HG03439 (cell line): ENCODE measurements at regions not wholly inside any gene's neighbourhood (a gene's known extent, or its start where the extent isn't known, plus 50 kb on each side); places are given as distances from the start of the nearest gene placed in this dataset.
"Not testable (repeated sequence)": the region's sequence is repeated elsewhere in the genome, so short reads cannot be mapped to it uniquely, and the experiment has no call there.

Experiments used
- ATAC-seq: cut with Tn5 transposase; IDR thresholded peaks from one replicate; pipeline ENCODE4 v1.9.1; 2021; ENCODE audit warnings: mild to moderate bottlenecking, moderate library complexity; ENCODE audit not compliant: unreplicated experiment

GRCh38 chr9:108803428-108804065 is 52.2 kb downstream of the ACTL7B start:
- no peak for ATAC-seq

- no peak for ATAC-seq
Measured at GRCh38 chr9:108802967-108803366, 52.8 kb downstream of the ACTL7B start.

- no peak for ATAC-seq
Measured at GRCh38 chr9:108801949-108802348, 53.8 kb downstream of the ACTL7B start.

DNA sequence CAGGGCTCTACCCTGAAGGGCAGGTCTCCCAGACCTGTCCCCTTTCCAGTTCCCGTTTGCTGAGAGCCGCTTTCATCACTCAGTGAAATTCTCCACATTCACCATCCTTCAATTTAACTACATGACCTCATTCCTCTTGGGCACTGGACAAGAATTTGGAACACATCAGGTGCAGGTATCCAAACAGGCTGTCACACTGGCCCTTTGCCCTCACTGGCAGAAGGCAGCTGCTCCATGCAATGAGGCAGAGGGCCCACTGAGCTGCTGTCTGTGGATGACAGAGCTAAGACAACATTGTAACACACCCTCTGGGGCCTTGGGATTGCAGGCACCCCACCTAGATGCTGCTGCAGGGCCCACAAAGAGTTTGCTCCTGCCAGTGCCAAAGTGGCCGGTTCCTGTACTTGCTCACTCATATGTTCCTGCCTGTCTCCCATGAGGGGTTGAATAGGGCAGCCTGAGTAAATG is 55.1 kb downstream of the ACTL7B start:
- no peak for ATAC-seq

- ATAC-seq = no peak
Measured at GRCh38 chr9:108793573-108793972, 62.2 kb downstream of the ACTL7B start.

- ATAC-seq = no peak
Measured at GRCh38 chr9:108789742-108790141, 66.0 kb downstream of the ACTL7B start.

DNA sequence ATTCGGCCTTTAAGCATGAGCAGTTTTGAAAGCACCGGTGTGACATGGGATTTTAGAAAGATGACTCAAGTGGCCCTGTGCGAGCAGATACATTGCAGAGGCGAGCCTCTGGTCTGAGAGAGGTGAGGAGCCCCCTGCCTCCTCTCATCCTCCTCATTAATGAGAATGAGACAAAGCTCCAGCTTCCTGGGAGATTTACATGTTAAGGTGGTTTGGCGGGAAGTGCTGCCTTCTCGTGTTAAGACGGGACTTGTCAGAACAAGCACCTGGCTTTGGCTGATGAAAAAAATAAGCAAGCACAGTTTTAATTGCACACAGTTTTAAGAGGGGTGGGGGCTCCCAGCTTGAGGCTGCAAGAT is 68.1 kb downstream of the ACTL7B start:
- no peak for ATAC-seq

DNA sequence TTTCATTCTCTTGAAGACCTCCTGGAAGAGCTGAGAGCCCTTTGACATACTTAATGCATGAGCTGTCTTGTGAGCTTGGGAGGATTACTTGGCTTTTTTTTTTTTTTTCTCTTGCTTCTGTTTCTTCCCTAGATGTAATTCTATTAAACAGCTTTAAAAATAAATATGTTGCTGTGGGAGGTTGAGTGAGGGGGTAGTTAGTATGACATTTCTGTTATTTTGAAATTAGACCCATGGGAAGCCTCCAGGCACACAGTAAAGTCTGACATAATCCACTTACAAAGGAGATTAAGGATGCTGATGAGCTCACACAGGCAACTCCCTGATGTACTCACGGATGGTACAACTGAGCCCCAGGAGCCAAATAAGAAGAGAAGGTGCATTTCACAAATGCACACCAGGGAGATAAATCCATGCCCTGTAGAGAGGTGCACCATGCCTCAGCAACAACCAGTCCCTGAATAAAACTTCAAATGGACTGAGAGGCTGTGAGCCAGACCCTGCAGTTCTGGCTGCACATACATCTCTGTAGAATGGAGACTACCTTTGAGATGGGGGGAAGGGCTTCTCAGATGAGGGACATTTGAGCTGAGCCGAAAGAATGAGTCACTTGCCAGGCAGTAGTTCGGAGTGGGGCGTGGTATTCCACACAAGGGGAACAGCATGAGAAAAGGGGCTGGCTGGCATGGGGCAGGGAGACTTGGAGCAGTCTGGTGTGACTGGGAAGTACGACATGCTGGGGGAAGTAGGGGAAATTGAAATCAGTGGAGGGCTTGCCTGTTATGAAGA is 68.7 kb downstream of the ACTL7B start:
- no peak for ATAC-seq

- ATAC-seq = no peak
Measured at GRCh38 chr9:108786322-108786721, 69.5 kb downstream of the ACTL7B start.

GRCh38 chr9:108784998-108785397 is 70.8 kb downstream of the ACTL7B start:
- ATAC-seq = no peak

GRCh38 chr9:108783731-108784495 is 71.9 kb downstream of the ACTL7B start:
- ATAC-seq = no peak

DNA sequence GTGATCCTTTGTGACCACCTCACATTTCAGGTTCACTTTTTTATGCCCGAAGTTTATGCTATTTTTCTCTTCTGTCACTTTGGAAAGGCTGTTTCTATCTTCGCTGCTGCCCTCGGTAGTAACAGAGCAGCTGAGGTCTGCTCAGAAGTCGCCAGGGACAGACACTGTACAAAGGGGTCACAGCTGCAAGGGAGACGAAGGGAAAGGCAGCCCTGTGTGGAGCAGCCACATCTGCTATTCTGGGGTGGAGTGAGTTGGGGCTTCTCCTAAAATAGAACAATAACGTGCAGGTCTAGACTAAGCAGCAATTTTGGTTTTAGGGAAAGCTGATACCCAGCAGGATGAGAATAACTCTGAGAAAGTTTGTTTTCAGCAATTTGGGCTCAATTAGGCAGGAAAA is 72.5 kb downstream of the ACTL7B start:
- no peak for ATAC-seq

DNA sequence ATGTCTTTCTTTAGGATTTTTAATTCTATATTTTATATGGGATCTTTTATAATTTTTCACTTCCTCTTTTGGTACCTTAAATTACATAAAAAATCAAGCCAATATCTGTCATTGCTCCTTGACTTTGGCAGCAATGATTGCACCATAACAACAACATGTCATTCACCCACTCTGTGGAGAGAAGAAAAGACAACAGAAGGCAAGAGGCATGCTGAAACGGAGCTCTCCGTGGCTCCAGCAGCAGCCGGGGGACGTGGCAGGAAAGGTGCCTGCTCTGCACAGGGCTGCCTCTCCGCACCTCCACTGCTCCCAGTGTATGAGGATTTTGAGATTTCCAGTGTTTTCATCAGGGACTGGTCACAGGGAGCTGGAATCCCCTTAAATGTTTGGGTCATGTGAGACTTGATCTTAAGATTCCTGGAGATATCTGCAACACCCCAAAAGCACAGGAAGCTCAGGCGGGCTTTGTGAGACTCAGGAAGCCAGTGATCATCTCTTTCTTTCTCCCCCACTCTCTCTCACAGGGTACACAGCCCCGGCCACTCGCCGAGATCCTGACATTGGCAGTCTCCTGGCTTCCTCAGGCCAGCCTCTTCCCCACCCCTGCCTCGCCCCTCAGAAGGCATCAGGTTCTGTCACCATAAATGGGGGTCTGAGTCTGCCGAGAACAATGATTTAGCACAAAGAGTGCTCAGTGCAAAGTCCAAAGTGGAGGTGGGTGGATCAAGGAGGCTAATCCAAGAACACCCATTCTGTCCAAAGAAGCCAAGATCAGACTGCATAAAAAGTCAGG is 74.6 kb downstream of the ACTL7B start:
- no peak for ATAC-seq

GRCh38 chr9:108779551-108780325 is 76.0 kb downstream of the ACTL7B start:
- no peak for ATAC-seq

DNA sequence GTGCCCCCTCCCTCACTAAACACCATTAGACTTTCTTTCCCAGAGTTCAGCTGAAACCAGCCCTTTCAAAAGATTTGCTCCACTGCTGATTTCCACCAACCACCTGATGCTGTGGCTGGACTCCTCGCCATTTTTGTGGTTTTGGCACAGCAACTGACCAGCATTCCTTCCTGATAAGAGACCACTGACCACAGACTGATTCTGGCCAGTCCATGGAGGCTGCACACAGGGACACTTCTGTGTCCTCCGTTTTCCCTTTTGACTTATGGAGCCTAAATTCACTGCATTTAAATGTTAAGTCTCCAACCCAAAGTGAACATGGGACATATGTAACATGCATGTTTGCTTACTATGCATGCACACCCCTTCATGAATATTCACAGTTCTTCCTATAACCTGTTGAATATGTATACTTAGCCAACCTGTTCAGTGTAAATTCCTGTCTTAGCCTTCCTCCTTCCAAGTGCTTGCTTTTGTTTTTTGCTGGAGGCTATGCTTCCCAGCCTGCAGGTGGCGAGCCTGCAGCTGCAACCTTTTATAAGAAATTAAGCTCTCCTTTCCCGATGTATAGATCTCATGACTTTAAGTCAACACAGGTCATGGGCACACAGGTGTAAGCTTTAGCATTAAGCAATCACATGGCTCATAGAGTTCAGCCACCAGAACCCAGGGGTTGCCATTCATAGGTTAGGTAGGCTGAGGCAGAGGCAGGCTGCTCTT is 78.7 kb downstream of the ACTL7B start:
- no peak for ATAC-seq

- ATAC-seq = no peak
Measured at GRCh38 chr9:108775901-108776306, 79.9 kb downstream of the ACTL7B start.

DNA sequence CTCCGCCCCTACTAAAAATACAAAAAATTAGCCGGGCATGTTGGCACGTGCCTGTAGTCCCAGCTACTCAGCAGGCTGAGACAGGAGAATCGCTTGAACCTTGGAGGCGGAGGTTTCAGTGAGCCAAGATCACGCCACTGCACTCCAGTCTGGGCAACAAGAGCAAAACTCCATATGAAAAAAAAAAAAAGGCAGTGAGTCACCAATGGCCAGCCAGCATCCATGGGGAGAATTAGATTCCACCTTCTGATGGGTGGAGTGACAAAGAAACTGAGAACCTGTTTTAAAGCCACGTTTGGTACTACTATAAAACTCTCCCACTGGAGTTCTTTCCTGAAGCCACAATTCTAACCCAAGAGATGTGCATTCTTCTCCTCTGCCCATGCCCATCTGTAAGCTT is 81.7 kb downstream of the ACTL7B start:
- ATAC-seq = not testable (repeated sequence)

GRCh38 chr9:108772301-108772894 is 83.4 kb downstream of the ACTL7B start:
- ATAC-seq = no peak

GRCh38 chr9:108768744-108769143 is 87.0 kb downstream of the ACTL7B start:
- ATAC-seq = no peak
